GM12874 (cell line): ENCODE measurements at regions not wholly inside any gene's neighbourhood (a gene's known extent, or its start where the extent isn't known, plus 50 kb on each side); places are given as distances from the start of the nearest gene placed in this dataset.

ENCODE experiments used
- CTCF ChIP-seq: IDR thresholded peaks from 2 replicates; pipeline ENCODE4 v1.5.1; 2011; ENCODE audit warnings: low read depth, mild to moderate bottlenecking, control low read depth, low read length, moderate library complexity; ENCODE audit not compliant: insufficient read depth

GRCh38 chr16:26360867-26361266 is 669.1 kb downstream of the HS3ST4 start:
- no peak for TF ChIP-seq CTCF

- TF ChIP-seq CTCF = no peak
Observed at GRCh38 chr16:26363581-26363980, 671.8 kb downstream of the HS3ST4 start.

GRCh38 chr16:26365161-26365940 is 673.6 kb downstream of the HS3ST4 start:
- no peak for TF ChIP-seq CTCF

GRCh38 chr16:26371349-26371869 is 679.6 kb downstream of the HS3ST4 start:
- no peak for TF ChIP-seq CTCF

- TF ChIP-seq CTCF = no peak
Observed at GRCh38 chr16:26374279-26374925, 682.6 kb downstream of the HS3ST4 start.

GRCh38 chr16:26382586-26382985 is 684.1 kb upstream of the C16orf82 start:
- no peak for TF ChIP-seq CTCF

- no peak for TF ChIP-seq CTCF
Observed at GRCh38 chr16:26386096-26386495, 680.6 kb upstream of the C16orf82 start.
